GM06990 (cell line): ENCODE measurements at regions not wholly inside any gene's neighbourhood (a gene's known extent, or its start where the extent isn't known, plus 50 kb on each side); places are given as distances from the start of the nearest gene placed in this dataset.

Experiments
- DNase-seq: peaks from one replicate; pipeline ENCODE4 v3.0.0-alpha.2; 2011; ENCODE audit not compliant: insufficient read length; ENCODE audit errors: extremely low read depth
- H3K27me3 ChIP-seq: replicated peaks from 2 replicates; pipeline ENCODE4 v1.6.0; 2011; ENCODE audit warnings: low read length; ENCODE audit not compliant: control insufficient read depth, insufficient read depth
- H3K36me3 ChIP-seq: 2 replicates; pipeline ENCODE4 v1.5.1; 2011; ENCODE audit warnings: low read length; ENCODE audit not compliant: control insufficient read depth, insufficient read depth
- H3K4me3 ChIP-seq: replicated peaks from 2 replicates; pipeline ENCODE4 v1.5.1; 2011; ENCODE audit warnings: low read depth, mild to moderate bottlenecking, control low read depth, low read length
- CTCF ChIP-seq: IDR thresholded peaks from 2 replicates; pipeline ENCODE4 v1.5.1; 2011; ENCODE audit warnings: low read length, control low read depth, mild to moderate bottlenecking, inconsistent platforms; ENCODE audit not compliant: insufficient read depth, poor library complexity, severe bottlenecking

GRCh38 chr10:33396938-33397337 lies 62.5 kb upstream of the NRP1 start:
- Histone ChIP-seq H3K27me3 (no peaks in the 10 kb centered on the region), H3K36me3 (no peaks in the 10 kb centered on the region), H3K4me3 (no peak overlapping the region)
- no peak for DNase-seq
- TF ChIP-seq CTCF = no peak

- DNase-seq = no peak
- no peaks in the 10 kb centered on the region for H3K27me3 ChIP-seq
- no peak for TF ChIP-seq CTCF
These were observed 61.8 kb upstream of the NRP1 start for GRCh38 chr10:33396279-33396678.

GRCh38 chr10:33395201-33395600 lies 60.7 kb upstream of the NRP1 start:
- no peaks in the 10 kb centered on the region for H3K27me3 ChIP-seq
- H3K36me3 ChIP-seq = no peaks in the 10 kb centered on the region
- TF ChIP-seq CTCF = no peak
- DNase-seq = no peak
- no peak overlapping the region for H3K4me3 ChIP-seq

More at GRCh38 chr10:33396279-33396678, 61.8 kb upstream of the NRP1 start:
- no peak overlapping the region for H3K4me3 ChIP-seq
- no peaks in the 10 kb centered on the region for H3K36me3 ChIP-seq

GRCh38 chr10:33392706-33393105 lies 58.2 kb upstream of the NRP1 start:
- TF ChIP-seq CTCF = no peak
- no peak for DNase-seq
- Histone ChIP-seq H3K27me3 (no peaks in the 10 kb centered on the region), H3K4me3 (no peak overlapping the region), H3K36me3 (no peaks in the 10 kb centered on the region)

GRCh38 chr10:33391611-33392465 lies 57.4 kb upstream of the NRP1 start:
- no peak for DNase-seq
- Histone ChIP-seq H3K27me3 (no peaks in the 10 kb centered on the region), H3K4me3 (no peak overlapping the region), H3K36me3 (no peaks in the 10 kb centered on the region)
- TF ChIP-seq CTCF = no peak
